ENCODE measurements at regions not wholly inside any gene's neighbourhood (a gene's known extent, or its start where the extent isn't known, plus 50 kb on each side); places are given as distances from the start of the nearest gene placed in this dataset.
"Not testable (repeated sequence)": the region's sequence is repeated elsewhere in the genome, so short reads cannot be mapped to it uniquely, and the experiment has no call there.

DNA sequence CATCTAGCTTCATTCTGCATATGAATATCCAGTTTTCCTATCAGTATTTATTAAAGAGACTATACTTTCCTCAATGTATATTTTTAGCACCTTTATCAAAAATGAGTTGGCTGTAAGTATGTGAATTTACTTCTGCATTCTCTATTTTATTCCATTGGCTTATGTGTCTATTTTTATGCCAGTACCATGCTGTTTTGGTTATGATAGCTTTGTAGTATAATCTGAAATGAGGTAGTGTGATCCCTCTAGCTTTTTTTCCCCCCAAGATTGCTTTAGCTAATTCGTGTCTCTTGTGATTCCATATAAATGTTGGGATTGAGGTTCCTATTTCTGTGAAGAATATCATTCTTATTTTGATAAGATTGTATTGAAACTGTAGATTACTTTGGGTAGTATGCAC, 469.1 kb upstream of the MAP3K7 start:
- H3K4me3 Mint-ChIP-seq, result no peak overlapping the region
- no peaks in the 10 kb centered on the region for H3K36me3 Mint-ChIP-seq (ENCODE audit: low read depth)
- H3K9me3 Mint-ChIP-seq, result peaks cover 5% of the 10 kb centered on the region
- ChIA-PET CTCF (interaction anchor here (0.9 kb wide), 1 partner anchor 26 kb away, joined by 3 read pairs; no protein-coding TSS in a partner anchor), POLR2A (no interaction called here)
- H3K27me3 Mint-ChIP-seq, result no peaks in the 10 kb centered on the region
- no peaks in the 10 kb centered on the region for H3K4me1 Mint-ChIP-seq (ENCODE audit: low read depth)
- DNase-seq, result no peak
- no peak overlapping the region for H3K27ac Mint-ChIP-seq
- TF ChIP-seq, protein P1, sequence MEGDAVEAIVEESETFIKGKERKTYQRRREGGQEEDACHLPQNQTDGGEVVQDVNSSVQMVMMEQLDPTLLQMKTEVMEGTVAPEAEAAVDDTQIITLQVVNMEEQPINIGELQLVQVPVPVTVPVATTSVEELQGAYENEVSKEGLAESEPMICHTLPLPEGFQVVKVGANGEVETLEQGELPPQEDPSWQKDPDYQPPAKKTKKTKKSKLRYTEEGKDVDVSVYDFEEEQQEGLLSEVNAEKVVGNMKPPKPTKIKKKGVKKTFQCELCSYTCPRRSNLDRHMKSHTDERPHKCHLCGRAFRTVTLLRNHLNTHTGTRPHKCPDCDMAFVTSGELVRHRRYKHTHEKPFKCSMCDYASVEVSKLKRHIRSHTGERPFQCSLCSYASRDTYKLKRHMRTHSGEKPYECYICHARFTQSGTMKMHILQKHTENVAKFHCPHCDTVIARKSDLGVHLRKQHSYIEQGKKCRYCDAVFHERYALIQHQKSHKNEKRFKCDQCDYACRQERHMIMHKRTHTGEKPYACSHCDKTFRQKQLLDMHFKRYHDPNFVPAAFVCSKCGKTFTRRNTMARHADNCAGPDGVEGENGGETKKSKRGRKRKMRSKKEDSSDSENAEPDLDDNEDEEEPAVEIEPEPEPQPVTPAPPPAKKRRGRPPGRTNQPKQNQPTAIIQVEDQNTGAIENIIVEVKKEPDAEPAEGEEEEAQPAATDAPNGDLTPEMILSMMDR (IDR thresholded peaks at IDR 0.05), result no peak
- intact Hi-C loops (cut with micrococcal nuclease), result no loop called here
- ATAC-seq, result no peak

DNA sequence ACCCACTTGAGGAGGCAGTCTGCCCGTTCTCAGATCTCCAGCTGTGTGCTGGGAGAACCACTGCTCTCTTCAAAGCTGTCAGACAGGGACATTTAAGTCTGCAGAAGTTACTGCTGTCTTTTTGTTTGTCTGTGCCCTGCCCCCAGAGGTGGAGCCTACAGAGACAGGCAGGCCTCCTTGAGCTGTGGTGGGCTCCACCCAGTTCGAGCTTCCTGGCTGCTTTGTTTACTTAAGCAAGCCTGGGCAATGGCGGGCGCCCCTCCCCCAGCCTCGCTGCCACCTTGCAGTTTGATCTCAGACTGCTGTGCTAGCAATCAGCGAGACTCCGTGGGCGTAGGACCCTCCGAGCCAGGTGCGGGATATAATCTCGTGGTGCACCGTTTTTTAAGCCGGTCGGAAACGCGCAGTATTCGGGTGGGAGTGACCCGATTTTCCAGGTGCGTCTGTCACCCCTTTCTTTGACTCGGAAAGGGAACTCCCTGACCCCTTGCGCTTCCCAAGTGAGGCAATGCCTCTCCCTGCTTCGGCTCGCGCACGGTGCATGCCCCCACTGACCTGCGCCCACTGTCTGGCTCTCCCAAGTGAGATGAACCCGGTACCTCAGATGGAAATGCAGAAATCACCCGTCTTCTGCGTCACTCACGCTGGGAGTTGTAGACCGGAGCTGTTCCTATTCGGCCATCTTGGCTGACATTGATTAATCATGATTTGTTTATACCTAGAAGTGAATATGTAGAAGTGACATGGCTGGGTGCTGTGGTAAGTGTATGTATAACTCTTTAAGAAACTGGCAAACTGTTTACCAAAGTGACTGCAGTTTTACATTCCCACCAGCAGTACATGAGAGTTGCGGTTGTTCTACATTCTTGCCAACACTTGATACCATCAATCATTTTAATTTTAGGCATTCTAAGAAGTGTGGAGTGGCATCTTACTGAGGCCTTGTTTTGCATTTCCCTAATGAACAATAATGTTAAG, 465.9 kb upstream of the MAP3K7 start:
- H3K4me1 Mint-ChIP-seq (ENCODE audit: low read depth); DNase-seq; CTCF ChIA-PET; H3K27me3 Mint-ChIP-seq; H3K9me3 Mint-ChIP-seq; ATAC-seq; POLR2A ChIA-PET; intact Hi-C loops (cut with micrococcal nuclease); H3K36me3 Mint-ChIP-seq (ENCODE audit: low read depth); H3K27ac Mint-ChIP-seq; H3K4me3 Mint-ChIP-seq: not testable (repeated sequence)

DNA sequence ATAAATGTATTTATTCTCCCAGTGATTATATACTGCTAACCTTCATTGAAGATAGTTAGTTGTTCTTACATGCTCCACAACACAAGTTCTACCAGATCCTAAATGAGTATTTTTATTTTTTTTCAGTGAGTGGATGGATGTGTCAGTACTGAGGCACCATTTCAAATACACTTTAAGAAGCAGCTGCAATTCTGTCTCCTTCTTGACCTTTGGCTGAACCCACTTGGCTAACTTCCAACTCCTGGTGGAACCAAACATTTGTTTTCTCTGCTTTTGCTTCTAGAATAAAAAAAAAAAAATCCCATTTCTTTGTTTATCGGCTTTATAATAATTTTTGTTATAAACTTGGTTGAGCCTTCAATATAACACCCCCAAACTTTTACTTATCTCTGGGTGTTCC, 458.3 kb upstream of the MAP3K7 start:
- intact Hi-C loops (cut with micrococcal nuclease), result no loop called here
- Mint-ChIP-seq H3K4me3 (no peak overlapping the region), H3K27ac (no peak overlapping the region), H3K4me1 (ENCODE audit: low read depth) (no peaks in the 10 kb centered on the region), H3K9me3 (peaks cover 2% of the 10 kb centered on the region), H3K36me3 (ENCODE audit: low read depth) (no peaks in the 10 kb centered on the region), H3K27me3 (peaks cover 2% of the 10 kb centered on the region)
- no peak for DNase-seq
- POLR2A ChIA-PET, result no interaction called here
- CTCF ChIA-PET, result no interaction called here
- TF ChIP-seq, protein P1 (IDR thresholded peaks at IDR 0.05), result no peak
- no peak for ATAC-seq

DNA sequence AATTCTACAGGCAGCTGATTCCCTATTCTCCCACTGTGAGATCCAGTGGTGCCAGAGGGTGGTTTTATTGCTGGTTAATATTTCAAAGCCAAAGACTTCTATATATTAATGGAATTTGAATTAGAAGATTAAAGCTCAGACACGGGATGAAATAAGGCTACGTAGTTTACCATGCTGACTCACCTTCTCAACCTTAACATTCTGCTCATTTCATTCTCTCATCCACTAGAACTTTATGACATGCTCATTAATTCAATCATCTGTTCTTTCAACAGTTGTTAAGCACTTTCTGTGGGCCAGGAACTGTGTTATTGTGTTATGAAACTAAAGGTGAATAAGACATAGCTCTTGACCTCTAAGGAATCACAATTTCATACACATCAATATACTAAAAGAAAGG, 456.9 kb upstream of the MAP3K7 start:
- ChIA-PET CTCF (no interaction called here), POLR2A (no interaction called here)
- TF ChIP-seq, protein P1 (IDR thresholded peaks at IDR 0.05), result no peak
- Mint-ChIP-seq H3K4me1 (ENCODE audit: low read depth) (no peaks in the 10 kb centered on the region), H3K4me3 (no peak overlapping the region), H3K36me3 (ENCODE audit: low read depth) (no peaks in the 10 kb centered on the region), H3K9me3 (peaks cover 2% of the 10 kb centered on the region), H3K27ac (no peak overlapping the region), H3K27me3 (peaks cover 2% of the 10 kb centered on the region)
- DNase-seq, result no peak
- no peak for ATAC-seq
- intact Hi-C loops (cut with micrococcal nuclease), result no loop called here

DNA sequence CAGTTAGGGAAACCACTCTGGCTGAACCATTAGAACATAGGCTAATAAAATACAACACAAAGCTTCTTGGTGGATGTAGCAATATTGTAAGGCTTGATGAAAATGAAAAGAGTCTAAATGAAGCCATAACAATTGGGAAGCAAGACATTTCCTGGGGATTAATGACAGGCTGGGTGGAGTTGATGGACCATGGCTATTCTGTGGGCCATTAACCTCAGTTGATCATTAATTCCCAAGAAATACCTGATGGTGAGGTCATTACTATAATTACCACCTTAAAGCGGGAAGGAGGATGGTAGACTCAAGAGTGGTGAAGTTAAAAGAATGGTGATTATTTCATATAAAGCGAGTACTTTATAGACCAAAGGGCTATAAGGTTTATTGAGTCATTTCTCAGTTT, 455.8 kb upstream of the MAP3K7 start:
- DNase-seq, result no peak
- no peak overlapping the region for H3K4me3 Mint-ChIP-seq
- H3K4me1 Mint-ChIP-seq (ENCODE audit: low read depth), result no peaks in the 10 kb centered on the region
- peaks cover 2% of the 10 kb centered on the region for H3K27me3 Mint-ChIP-seq
- TF ChIP-seq, protein P1 (IDR thresholded peaks at IDR 0.05), result no peak
- ChIA-PET CTCF (no interaction called here), POLR2A (no interaction called here)
- H3K9me3 Mint-ChIP-seq, result peaks cover 2% of the 10 kb centered on the region
- intact Hi-C loops (cut with micrococcal nuclease), result no loop called here
- no peak overlapping the region for H3K27ac Mint-ChIP-seq
- ATAC-seq, result no peak
- no peaks in the 10 kb centered on the region for H3K36me3 Mint-ChIP-seq (ENCODE audit: low read depth)

Data from activated CD8-positive, alpha-beta T cell treated with anti-CD3 and anti-CD28 coated beads for 36 hours (primary cell).